ENCODE measurements at regions not wholly inside any gene's neighbourhood (a gene's known extent, or its start where the extent isn't known, plus 50 kb on each side); places are given as distances from the start of the nearest gene placed in this dataset.

GRCh38 chr1:242836423-242836822, 311.9 kb upstream of the PLD5 start:
- no peak overlapping the region for H3K4me3 ChIP-seq (ENCODE audit: low read depth, low read length)
- no peak for DNase-seq (ENCODE audit: low read depth)
- no peak for TF ChIP-seq CTCF (IDR thresholded peaks at IDR 0.05; ENCODE audit: insufficient read depth, low read depth, low read length, missing control alignments)

GRCh38 chr1:242828828-242829227, 304.3 kb upstream of the PLD5 start:
- no peak for TF ChIP-seq CTCF (IDR thresholded peaks at IDR 0.05; ENCODE audit: insufficient read depth, low read depth, low read length, missing control alignments)
- no peak for DNase-seq (ENCODE audit: low read depth)

GRCh38 chr1:242828199-242828598, 303.7 kb upstream of the PLD5 start:
- H3K4me3 ChIP-seq (ENCODE audit: low read depth, low read length), result no peak overlapping the region
- DNase-seq (ENCODE audit: low read depth), result peak; percentile 6
- TF ChIP-seq CTCF (IDR thresholded peaks at IDR 0.05; ENCODE audit: insufficient read depth, low read depth, low read length, missing control alignments), result peak; percentile 9

More at GRCh38 chr1:242828828-242829227, 304.3 kb upstream of the PLD5 start:
- H3K4me3 ChIP-seq (ENCODE audit: low read depth, low read length), result no peak overlapping the region

- DNase-seq (ENCODE audit: low read depth), result no peak
- no peak overlapping the region for H3K4me3 ChIP-seq (ENCODE audit: low read depth, low read length)
- no peak for TF ChIP-seq CTCF (IDR thresholded peaks at IDR 0.05; ENCODE audit: insufficient read depth, low read depth, low read length, missing control alignments)
Observed at GRCh38 chr1:242827538-242827937, 303.0 kb upstream of the PLD5 start.

GRCh38 chr1:242826701-242827336, 302.3 kb upstream of the PLD5 start:
- H3K4me3 ChIP-seq (ENCODE audit: low read depth, low read length), result no peak overlapping the region
- no peak for TF ChIP-seq CTCF (IDR thresholded peaks at IDR 0.05; ENCODE audit: insufficient read depth, low read depth, low read length, missing control alignments)
- DNase-seq (ENCODE audit: low read depth), result no peak

- no peak for TF ChIP-seq CTCF (IDR thresholded peaks at IDR 0.05; ENCODE audit: insufficient read depth, low read depth, low read length, missing control alignments)
- no peak for DNase-seq (ENCODE audit: low read depth)
- H3K4me3 ChIP-seq (ENCODE audit: low read depth, low read length), result no peak overlapping the region
Observed at GRCh38 chr1:242824435-242824834, 299.9 kb upstream of the PLD5 start.

GRCh38 chr1:242813490-242814091, 289.1 kb upstream of the PLD5 start:
- DNase-seq (ENCODE audit: low read depth), result peak; percentile 2
- H3K4me3 ChIP-seq (ENCODE audit: low read depth, low read length), result no peak overlapping the region
- TF ChIP-seq CTCF (IDR thresholded peaks at IDR 0.05; ENCODE audit: insufficient read depth, low read depth, low read length, missing control alignments), result no peak

All from GM12865 (cell line).